GM06990 (cell line): ENCODE measurements at regions not wholly inside any gene's neighbourhood (a gene's known extent, or its start where the extent isn't known, plus 50 kb on each side); places are given as distances from the start of the nearest gene placed in this dataset.

Experiments
- DNase-seq: peaks from one replicate; pipeline ENCODE4 v3.0.0-alpha.2; 2011; ENCODE audit not compliant: insufficient read length; ENCODE audit errors: extremely low read depth
- H3K27me3 ChIP-seq: replicated peaks from 2 replicates; pipeline ENCODE4 v1.6.0; 2011; ENCODE audit warnings: low read length; ENCODE audit not compliant: control insufficient read depth, insufficient read depth
- H3K36me3 ChIP-seq: 2 replicates; pipeline ENCODE4 v1.5.1; 2011; ENCODE audit warnings: low read length; ENCODE audit not compliant: control insufficient read depth, insufficient read depth
- H3K4me3 ChIP-seq: replicated peaks from 2 replicates; pipeline ENCODE4 v1.5.1; 2011; ENCODE audit warnings: low read depth, mild to moderate bottlenecking, control low read depth, low read length
- TF ChIP-seq, protein P1 (sequence below): IDR thresholded peaks from 2 replicates; pipeline ENCODE4 v1.5.1; 2011; ENCODE audit warnings: low read length, control low read depth, mild to moderate bottlenecking, inconsistent platforms; ENCODE audit not compliant: insufficient read depth, poor library complexity, severe bottlenecking

DNA sequence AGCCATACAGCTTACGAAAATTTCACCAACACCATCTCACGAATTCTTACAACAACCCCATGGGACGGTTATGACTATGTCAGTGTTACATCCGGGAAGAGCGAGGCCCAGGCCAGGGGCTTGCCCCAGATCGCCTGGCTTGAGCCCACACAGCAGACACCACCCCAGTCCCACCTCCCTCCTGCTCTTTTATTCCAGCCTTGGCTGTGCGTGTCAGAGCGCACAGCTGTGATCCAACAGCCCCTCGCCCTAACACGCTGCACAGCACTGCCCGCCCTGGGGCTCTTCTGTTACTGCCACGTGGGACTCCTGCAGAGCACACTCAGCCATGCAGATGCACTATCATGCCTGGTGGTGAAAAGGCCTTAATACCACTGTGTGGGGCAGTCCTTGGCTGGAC lies 127.9 kb downstream of the ENGASE start:
- no peaks in the 10 kb centered on the region for H3K36me3 ChIP-seq
- TF ChIP-seq, protein P1, sequence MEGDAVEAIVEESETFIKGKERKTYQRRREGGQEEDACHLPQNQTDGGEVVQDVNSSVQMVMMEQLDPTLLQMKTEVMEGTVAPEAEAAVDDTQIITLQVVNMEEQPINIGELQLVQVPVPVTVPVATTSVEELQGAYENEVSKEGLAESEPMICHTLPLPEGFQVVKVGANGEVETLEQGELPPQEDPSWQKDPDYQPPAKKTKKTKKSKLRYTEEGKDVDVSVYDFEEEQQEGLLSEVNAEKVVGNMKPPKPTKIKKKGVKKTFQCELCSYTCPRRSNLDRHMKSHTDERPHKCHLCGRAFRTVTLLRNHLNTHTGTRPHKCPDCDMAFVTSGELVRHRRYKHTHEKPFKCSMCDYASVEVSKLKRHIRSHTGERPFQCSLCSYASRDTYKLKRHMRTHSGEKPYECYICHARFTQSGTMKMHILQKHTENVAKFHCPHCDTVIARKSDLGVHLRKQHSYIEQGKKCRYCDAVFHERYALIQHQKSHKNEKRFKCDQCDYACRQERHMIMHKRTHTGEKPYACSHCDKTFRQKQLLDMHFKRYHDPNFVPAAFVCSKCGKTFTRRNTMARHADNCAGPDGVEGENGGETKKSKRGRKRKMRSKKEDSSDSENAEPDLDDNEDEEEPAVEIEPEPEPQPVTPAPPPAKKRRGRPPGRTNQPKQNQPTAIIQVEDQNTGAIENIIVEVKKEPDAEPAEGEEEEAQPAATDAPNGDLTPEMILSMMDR, result no peak
- H3K27me3 ChIP-seq, result no peaks in the 10 kb centered on the region; the same call in 1 of the 2 replicates
- DNase-seq, result no peak
- no peak overlapping the region for H3K4me3 ChIP-seq

DNA sequence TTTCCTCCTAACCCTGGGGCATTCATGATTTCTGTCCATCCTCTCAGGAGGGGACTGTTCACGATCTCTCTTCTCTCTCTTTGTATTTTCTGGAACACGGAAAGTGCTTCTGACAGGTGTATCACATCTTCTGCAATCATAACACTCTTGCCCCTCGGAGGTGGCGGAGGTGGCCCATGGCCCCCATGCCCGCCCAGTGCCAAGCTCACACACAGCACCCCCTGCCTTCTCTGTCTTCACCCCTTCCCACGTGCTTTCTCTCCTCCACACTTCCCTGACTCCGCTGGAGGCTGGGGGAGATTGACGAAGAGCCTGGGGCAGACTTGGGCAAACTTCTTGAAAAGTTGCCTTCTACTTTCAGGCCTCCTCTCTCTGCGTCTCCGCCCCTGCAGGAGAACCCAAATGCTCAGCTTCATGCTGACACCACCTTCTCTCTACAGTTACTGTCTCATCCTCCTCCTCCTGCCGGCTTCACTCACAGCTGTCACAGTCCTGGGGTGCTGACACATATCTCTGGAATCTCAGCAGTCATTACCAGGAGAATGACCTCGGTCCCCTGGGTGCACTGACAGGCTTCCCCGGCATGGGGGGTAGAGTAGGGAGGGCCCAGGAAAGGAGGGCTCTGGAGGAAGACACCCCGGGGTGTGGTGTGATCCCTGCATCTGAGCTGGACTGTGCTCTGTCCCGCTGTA lies 127.1 kb downstream of the ENGASE start:
- no peak overlapping the region for H3K4me3 ChIP-seq
- no peak for DNase-seq
- TF ChIP-seq, protein P1, result no peak
- H3K36me3 ChIP-seq, result no peaks in the 10 kb centered on the region
- no peaks in the 10 kb centered on the region; the same call in 1 of the 2 replicates for H3K27me3 ChIP-seq

DNA sequence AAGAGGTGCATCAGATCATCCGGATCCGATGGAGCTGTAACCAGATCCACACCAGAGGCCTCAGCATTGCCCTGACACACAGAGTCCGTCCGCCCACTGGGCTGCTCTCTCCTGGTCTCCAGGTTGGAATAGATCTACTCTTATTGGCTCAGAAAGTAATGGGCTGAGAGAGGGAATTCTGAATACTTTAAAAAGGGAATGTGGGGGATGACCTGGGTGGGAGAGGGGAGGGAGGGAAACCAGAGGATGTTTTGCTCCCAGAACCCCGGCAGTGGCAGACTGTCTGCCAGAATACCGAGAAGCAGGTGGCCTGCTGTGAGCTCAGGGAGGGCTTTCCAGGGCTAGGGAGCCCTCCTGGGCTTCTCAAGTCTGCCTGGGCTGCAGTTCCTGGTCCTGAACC lies 126.5 kb downstream of the ENGASE start:
- Histone ChIP-seq H3K36me3 (no peaks in the 10 kb centered on the region), H3K27me3 (no peaks in the 10 kb centered on the region; the same call in 1 of the 2 replicates), H3K4me3 (no peak overlapping the region)
- TF ChIP-seq, protein P1, result no peak
- DNase-seq, result no peak

DNA sequence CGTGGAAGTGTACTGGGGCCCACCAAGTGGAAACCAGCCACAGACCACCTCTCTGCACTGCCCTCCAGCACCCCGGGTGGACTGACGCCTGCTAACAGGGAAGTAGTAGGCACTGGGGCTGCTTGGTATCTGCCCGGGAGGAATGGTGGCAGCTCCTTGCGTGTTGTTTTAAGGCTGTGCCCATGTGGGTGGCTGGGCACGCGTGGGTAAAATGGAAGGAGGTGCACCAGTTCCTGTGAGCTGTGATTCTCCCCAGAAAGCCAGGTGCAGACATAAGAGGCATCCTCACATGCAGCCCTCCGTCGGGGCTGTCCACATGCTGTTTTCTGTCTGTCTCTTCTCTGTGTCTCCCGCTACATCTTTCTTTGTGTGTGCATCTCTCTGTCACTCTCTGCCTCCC lies 122.3 kb downstream of the ENGASE start:
- DNase-seq, result no peak
- TF ChIP-seq, protein P1, result no peak
- Histone ChIP-seq H3K4me3 (no peak overlapping the region), H3K36me3 (no peaks in the 10 kb centered on the region), H3K27me3 (no peaks in the 10 kb centered on the region; the same call in 1 of the 2 replicates)

DNA sequence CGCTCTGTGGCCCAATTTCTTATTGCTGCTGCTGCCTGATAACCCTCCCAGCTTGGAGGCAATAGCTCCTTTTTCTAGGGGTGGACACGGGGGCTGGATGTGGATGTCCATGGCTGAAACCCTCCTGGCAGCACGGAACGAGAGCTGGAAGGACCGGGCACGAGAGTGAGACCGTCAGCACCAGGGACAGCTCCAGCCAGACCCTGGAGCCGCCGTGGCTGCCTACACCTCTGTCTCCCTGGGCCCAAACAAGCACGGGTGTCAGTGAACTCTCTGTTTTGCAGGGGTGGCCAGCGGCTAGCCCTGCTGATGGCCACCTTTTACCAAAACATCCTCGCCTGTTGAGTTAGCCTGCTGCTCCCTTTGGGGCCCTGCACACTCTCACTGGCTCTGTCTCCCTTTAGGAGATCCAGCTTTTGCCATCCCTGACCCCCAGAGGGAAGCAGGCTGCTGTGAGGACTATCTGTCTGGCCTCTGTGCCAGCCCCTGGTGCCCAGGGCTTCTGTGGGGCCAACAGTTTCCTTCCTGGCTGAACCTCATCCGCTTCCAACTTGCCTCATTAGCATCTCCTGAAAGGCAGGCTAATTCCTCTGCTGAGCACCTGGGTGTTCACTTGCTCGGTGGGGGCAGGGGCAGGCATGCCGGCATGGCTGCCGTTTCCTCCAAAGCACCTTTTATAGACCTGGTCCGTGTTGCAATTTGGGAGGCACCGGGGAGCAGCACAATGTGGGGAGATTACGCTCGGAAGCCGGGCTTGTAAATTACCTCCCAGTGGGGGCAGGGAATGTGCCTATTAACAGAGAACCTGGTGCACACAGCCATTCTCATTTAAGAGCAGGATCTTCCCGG lies 118.1 kb downstream of the ENGASE start:
- no peaks in the 10 kb centered on the region; the same call in 1 of the 2 replicates for H3K27me3 ChIP-seq
- DNase-seq, result no peak
- no peak overlapping the region for H3K4me3 ChIP-seq
- H3K36me3 ChIP-seq, result no peaks in the 10 kb centered on the region
- TF ChIP-seq, protein P1, result no peak
